Endothelial cell of umbilical vein (primary cell): ENCODE measurements at regions not wholly inside any gene's neighbourhood (a gene's known extent, or its start where the extent isn't known, plus 50 kb on each side); places are given as distances from the start of the nearest gene placed in this dataset.

Experiments
- GATA2 ChIP-seq: IDR thresholded peaks from 2 replicates; pipeline ENCODE4 v1.7.0; 2011; ENCODE audit warnings: low read depth, mild to moderate bottlenecking, moderate library complexity, mixed read lengths, low read length; ENCODE audit not compliant: insufficient read length, insufficient read depth
- JUN ChIP-seq: IDR thresholded peaks from 2 replicates; pipeline ENCODE4 v1.6.1; 2011; ENCODE audit warnings: borderline replicate concordance, low read depth; ENCODE audit not compliant: insufficient read length, insufficient read depth
- POLR2A ChIP-seq: IDR thresholded peaks from 2 replicates; pipeline ENCODE4 v1.6.1; 2012; ENCODE audit warnings: low read depth, mild to moderate bottlenecking, control low read depth, low read length
- POLR2AphosphoS5 ChIP-seq: IDR thresholded peaks from 2 replicates; pipeline ENCODE4 v1.6.1; 2012; ENCODE audit warnings: low read depth, mild to moderate bottlenecking, control low read depth, low read length, moderate library complexity; ENCODE audit not compliant: insufficient read depth
- TF ChIP-seq, protein P1 (sequence below), 2 donors: IDR thresholded peaks; 1 replicate in 1 of 2; 2 replicates in 1 of 2; pipeline ENCODE4 v1.5.1; 2011; ENCODE audit warnings: low read length in 2 of 2, mild to moderate bottlenecking in 2 of 2, moderate library complexity in 2 of 2, control low read depth in 1 of 2, inconsistent platforms in 1 of 2, low read depth in 1 of 2; ENCODE audit not compliant: insufficient read depth in 1 of 2; ENCODE audit errors: extremely low read depth in 1 of 2

DNA sequence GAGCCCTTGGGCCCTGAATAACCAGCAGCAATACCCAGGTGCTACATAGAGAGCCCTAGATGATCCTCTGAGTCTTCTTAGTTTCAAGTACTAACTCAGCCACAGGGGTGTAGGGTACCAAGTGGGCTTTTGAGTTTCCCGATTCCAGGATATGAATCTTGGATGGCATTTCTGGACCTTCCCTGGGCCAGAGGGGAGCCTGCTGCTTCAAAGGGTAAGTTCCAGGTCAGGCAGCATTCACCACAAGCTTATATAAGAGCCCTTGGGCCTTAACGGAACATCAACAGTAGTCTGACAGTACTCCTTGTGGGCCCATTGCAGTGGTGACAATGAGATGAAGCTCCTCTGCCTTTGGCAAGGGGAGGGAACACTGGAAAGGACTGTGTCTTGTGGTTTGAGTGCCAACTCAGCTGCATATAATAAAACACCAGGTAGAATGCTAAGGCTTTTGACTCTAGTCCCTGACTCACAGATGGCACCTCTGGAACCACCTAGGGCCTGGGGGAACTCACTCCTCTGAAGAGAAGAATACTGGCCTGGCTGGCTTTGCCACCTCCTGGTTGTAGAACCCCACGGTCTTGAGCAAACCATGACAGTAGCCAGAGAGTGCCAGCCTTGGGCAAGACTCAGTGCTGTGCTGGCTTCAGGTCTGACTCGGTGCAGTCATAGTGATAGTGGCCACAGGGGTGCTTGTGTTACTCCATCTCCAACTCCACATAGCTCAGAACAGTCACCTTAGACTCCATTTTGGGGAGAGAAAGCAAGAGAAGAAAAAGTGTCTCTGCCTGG, 235.7 kb downstream of the AKAIN1 start:
- TF ChIP-seq, protein P1, sequence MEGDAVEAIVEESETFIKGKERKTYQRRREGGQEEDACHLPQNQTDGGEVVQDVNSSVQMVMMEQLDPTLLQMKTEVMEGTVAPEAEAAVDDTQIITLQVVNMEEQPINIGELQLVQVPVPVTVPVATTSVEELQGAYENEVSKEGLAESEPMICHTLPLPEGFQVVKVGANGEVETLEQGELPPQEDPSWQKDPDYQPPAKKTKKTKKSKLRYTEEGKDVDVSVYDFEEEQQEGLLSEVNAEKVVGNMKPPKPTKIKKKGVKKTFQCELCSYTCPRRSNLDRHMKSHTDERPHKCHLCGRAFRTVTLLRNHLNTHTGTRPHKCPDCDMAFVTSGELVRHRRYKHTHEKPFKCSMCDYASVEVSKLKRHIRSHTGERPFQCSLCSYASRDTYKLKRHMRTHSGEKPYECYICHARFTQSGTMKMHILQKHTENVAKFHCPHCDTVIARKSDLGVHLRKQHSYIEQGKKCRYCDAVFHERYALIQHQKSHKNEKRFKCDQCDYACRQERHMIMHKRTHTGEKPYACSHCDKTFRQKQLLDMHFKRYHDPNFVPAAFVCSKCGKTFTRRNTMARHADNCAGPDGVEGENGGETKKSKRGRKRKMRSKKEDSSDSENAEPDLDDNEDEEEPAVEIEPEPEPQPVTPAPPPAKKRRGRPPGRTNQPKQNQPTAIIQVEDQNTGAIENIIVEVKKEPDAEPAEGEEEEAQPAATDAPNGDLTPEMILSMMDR (IDR thresholded peaks at IDR 0.05; ENCODE audit: extremely low read depth in 1 of 2, insufficient read depth in 1 of 2, low read depth in 1 of 2, low read length in 2 of 2) = no peak
- TF ChIP-seq POLR2AphosphoS5 (no peak), JUN (no peak), POLR2A (no peak), GATA2 (no peak)
